ENCODE measurements at regions not wholly inside any gene's neighbourhood (a gene's known extent, or its start where the extent isn't known, plus 50 kb on each side); places are given as distances from the start of the nearest gene placed in this dataset.

DNA sequence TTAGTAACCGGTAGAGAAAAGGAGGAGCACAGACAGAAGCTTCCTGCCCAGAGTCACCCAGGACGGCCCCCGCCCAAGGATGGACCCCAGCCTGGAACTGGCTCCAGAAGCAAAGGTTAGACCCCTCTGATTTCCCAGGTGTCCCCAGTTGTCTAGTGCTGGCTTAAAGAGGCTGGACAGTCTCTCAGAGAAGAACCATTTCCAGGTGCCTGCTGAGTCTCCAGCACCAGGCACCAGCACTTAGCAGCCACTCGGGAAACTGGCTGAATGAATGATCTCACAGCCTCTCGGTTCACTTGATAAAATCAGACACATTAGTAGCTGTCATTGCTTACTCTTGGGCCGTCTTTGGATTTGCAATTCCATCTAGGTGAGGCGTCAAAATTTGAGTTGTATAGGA lies 139.7 kb upstream of the HES1 start:
- no peak for DNase-seq (ENCODE audit: low read depth in 4 of 6, low spot score in 6 of 6)
- Histone ChIP-seq H3K27ac (ENCODE audit: low read depth, low read length) (no peak overlapping the region), H3K4me3 (ENCODE audit: low read depth, low read length) (no peak overlapping the region), H3K36me3 (ENCODE audit: control insufficient read depth, insufficient read depth, low read length) (no peaks in the 10 kb centered on the region), H3K4me1 (ENCODE audit: control insufficient read depth, insufficient read depth, low read length) (peaks cover 3% of the 10 kb centered on the region), H3K27me3 (ENCODE audit: control insufficient read depth, insufficient read depth, low read length) (peaks cover 2% of the 10 kb centered on the region), H3K9me3 (ENCODE audit: control insufficient read depth, insufficient read depth, low read length) (no peaks in the 10 kb centered on the region)
- WGBS (ENCODE audit: insufficient coverage) = 76% methylated on average over 6 of the region's 7 CpGs

GRCh38 chr3:193996641-193997089 lies 139.3 kb upstream of the HES1 start:
- DNase-seq (ENCODE audit: low read depth in 4 of 6, low spot score in 6 of 6) = no peak
- peaks cover 3% of the 10 kb centered on the region for H3K4me1 ChIP-seq (ENCODE audit: control insufficient read depth, insufficient read depth, low read length)
- H3K27ac ChIP-seq (ENCODE audit: low read depth, low read length) = no peak overlapping the region
- no peaks in the 10 kb centered on the region for H3K36me3 ChIP-seq (ENCODE audit: control insufficient read depth, insufficient read depth, low read length)
- H3K4me3 ChIP-seq (ENCODE audit: low read depth, low read length) = no peak overlapping the region
- no peaks in the 10 kb centered on the region for H3K9me3 ChIP-seq (ENCODE audit: control insufficient read depth, insufficient read depth, low read length)
- WGBS (ENCODE audit: insufficient coverage) = 93% methylated on average over 5 of the region's 6 CpGs
- peaks cover 2% of the 10 kb centered on the region for H3K27me3 ChIP-seq (ENCODE audit: control insufficient read depth, insufficient read depth, low read length)

- Histone ChIP-seq H3K27me3 (ENCODE audit: control insufficient read depth, insufficient read depth, low read length) (peaks cover 2% of the 10 kb centered on the region), H3K9me3 (ENCODE audit: control insufficient read depth, insufficient read depth, low read length) (no peaks in the 10 kb centered on the region), H3K27ac (ENCODE audit: low read depth, low read length) (no peak overlapping the region), H3K4me3 (ENCODE audit: low read depth, low read length) (no peak overlapping the region), H3K4me1 (ENCODE audit: control insufficient read depth, insufficient read depth, low read length) (peaks cover 8% of the 10 kb centered on the region), H3K36me3 (ENCODE audit: control insufficient read depth, insufficient read depth, low read length) (no peaks in the 10 kb centered on the region)
- DNase-seq (ENCODE audit: low read depth in 4 of 6, low spot score in 6 of 6) = no peak
- 76% methylated on average over 8 of the region's 12 CpGs for WGBS (ENCODE audit: insufficient coverage)
Observed at GRCh38 chr3:193997228-193998122, 138.5 kb upstream of the HES1 start.

DNA sequence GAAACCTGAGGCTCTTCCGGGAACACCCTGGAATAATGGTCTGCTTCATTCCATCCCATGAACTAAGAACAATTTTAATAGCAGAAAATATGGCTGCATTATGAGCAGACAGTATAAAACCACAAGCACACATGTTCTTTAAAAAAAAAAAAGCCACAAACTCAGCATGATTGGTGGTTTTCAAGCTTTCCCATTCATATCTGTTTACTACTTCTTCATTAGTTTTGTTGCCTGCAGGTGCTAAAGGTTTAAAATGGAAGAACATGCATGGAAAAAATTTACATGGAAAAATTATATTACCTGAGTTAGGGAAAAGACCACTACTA lies 137.9 kb upstream of the HES1 start:
- H3K9me3 ChIP-seq (ENCODE audit: control insufficient read depth, insufficient read depth, low read length) = no peaks in the 10 kb centered on the region
- no CpG with 5 or more reads among the region's 1 CpG for WGBS (ENCODE audit: insufficient coverage)
- no peak overlapping the region for H3K4me3 ChIP-seq (ENCODE audit: low read depth, low read length)
- DNase-seq (ENCODE audit: low read depth in 4 of 6, low spot score in 6 of 6) = no peak
- H3K4me1 ChIP-seq (ENCODE audit: control insufficient read depth, insufficient read depth, low read length) = peaks cover 13% of the 10 kb centered on the region
- no peaks in the 10 kb centered on the region for H3K36me3 ChIP-seq (ENCODE audit: control insufficient read depth, insufficient read depth, low read length)
- H3K27me3 ChIP-seq (ENCODE audit: control insufficient read depth, insufficient read depth, low read length) = peaks cover 4% of the 10 kb centered on the region
- no peak overlapping the region for H3K27ac ChIP-seq (ENCODE audit: low read depth, low read length)

- H3K27me3 ChIP-seq (ENCODE audit: control insufficient read depth, insufficient read depth, low read length) = peaks cover 10% of the 10 kb centered on the region
- H3K4me3 ChIP-seq (ENCODE audit: low read depth, low read length) = no peak overlapping the region
- H3K36me3 ChIP-seq (ENCODE audit: control insufficient read depth, insufficient read depth, low read length) = no peaks in the 10 kb centered on the region
- H3K27ac ChIP-seq (ENCODE audit: low read depth, low read length) = no peak overlapping the region
- peaks cover 19% of the 10 kb centered on the region for H3K4me1 ChIP-seq (ENCODE audit: control insufficient read depth, insufficient read depth, low read length)
- no peak for DNase-seq (ENCODE audit: low read depth in 4 of 6, low spot score in 6 of 6)
- WGBS (ENCODE audit: insufficient coverage) = 89% methylated on average over 8 of the region's 12 CpGs
- H3K9me3 ChIP-seq (ENCODE audit: control insufficient read depth, insufficient read depth, low read length) = no peaks in the 10 kb centered on the region
Observed at GRCh38 chr3:193998628-193999195, 137.2 kb upstream of the HES1 start.

DNA sequence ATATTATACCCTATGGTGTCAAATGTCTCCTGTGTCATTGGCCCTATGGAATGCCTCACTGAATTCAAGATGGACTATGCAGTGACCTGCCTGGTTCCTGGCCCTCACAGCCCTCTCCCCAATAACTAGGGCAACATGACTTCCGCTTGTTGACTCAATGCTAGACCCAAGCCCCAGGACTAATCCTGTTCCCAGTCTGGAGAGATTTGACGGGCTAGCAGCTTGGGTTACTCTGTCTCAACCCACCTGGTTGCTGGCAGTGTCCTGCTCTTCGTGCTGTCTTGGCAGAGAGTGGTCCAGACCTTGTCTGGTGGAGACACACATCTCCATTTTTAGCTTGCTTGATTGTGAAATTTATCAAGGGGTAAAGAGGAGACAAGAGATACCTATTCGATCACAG lies 135.8 kb upstream of the HES1 start:
- Histone ChIP-seq H3K4me3 (ENCODE audit: low read depth, low read length) (no peak overlapping the region), H3K36me3 (ENCODE audit: control insufficient read depth, insufficient read depth, low read length) (no peaks in the 10 kb centered on the region), H3K27me3 (ENCODE audit: control insufficient read depth, insufficient read depth, low read length) (peaks cover 12% of the 10 kb centered on the region), H3K9me3 (ENCODE audit: control insufficient read depth, insufficient read depth, low read length) (no peaks in the 10 kb centered on the region), H3K27ac (ENCODE audit: low read depth, low read length) (no peak overlapping the region), H3K4me1 (ENCODE audit: control insufficient read depth, insufficient read depth, low read length) (peaks cover 25% of the 10 kb centered on the region)
- WGBS (ENCODE audit: insufficient coverage) = 100% methylated on average over 3 of the region's 4 CpGs
- DNase-seq (ENCODE audit: low read depth in 4 of 6, low spot score in 6 of 6) = no peak

GRCh38 chr3:194000712-194001111 lies 135.2 kb upstream of the HES1 start:
- DNase-seq (ENCODE audit: low read depth in 4 of 6, low spot score in 6 of 6) = no peak
- WGBS (ENCODE audit: insufficient coverage) = 0% methylated on average over 1 of the region's 4 CpGs
- H3K9me3 ChIP-seq (ENCODE audit: control insufficient read depth, insufficient read depth, low read length) = no peaks in the 10 kb centered on the region
- peaks cover 25% of the 10 kb centered on the region for H3K4me1 ChIP-seq (ENCODE audit: control insufficient read depth, insufficient read depth, low read length)
- no peak overlapping the region for H3K4me3 ChIP-seq (ENCODE audit: low read depth, low read length)
- H3K27ac ChIP-seq (ENCODE audit: low read depth, low read length) = no peak overlapping the region
- H3K36me3 ChIP-seq (ENCODE audit: control insufficient read depth, insufficient read depth, low read length) = no peaks in the 10 kb centered on the region
- H3K27me3 ChIP-seq (ENCODE audit: control insufficient read depth, insufficient read depth, low read length) = peaks cover 12% of the 10 kb centered on the region

DNA sequence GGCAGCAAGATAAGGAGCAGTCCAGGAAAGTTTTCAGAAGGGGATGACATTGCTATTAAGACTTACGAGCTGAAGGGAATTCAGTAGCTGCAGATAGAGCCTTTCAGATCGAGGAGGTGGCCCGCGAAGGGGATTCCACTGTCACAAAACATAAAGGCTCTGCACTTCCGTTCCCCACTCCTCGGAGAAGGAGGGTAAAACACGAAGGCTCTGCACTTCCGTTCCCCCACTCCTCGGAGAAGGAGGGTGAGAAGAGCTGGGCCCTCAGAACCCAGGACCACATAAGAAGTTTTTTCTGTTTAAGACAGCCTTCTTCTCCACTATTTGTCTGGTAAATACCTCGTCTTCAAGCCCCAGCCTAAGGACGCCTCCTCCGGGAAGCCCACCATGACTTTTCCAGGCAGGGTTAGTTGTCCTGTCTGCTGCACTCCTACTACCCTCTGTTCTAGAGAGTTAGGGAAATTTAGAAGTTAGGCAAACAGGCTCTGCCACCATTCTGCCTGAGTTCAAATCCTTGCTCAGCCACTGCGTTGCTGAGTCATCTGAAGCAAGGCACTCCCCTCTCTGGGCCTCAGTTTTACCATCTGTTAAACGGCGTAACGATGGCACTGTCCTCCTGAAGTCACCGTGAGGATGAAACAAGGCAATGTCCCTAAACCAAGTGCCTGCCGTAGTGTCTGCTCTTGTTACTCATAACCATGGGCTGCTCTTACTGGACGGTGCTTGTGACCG lies 134.1 kb upstream of the HES1 start:
- H3K4me3 ChIP-seq (ENCODE audit: low read depth, low read length) = no peak overlapping the region
- H3K27me3 ChIP-seq (ENCODE audit: control insufficient read depth, insufficient read depth, low read length) = peaks cover 10% of the 10 kb centered on the region
- 86% methylated on average over 16 of the region's 20 CpGs for WGBS (ENCODE audit: insufficient coverage)
- H3K4me1 ChIP-seq (ENCODE audit: control insufficient read depth, insufficient read depth, low read length) = peaks cover 25% of the 10 kb centered on the region
- no peaks in the 10 kb centered on the region for H3K9me3 ChIP-seq (ENCODE audit: control insufficient read depth, insufficient read depth, low read length)
- no peak for DNase-seq (ENCODE audit: low read depth in 4 of 6, low spot score in 6 of 6)
- no peaks in the 10 kb centered on the region for H3K36me3 ChIP-seq (ENCODE audit: control insufficient read depth, insufficient read depth, low read length)
- no peak overlapping the region for H3K27ac ChIP-seq (ENCODE audit: low read depth, low read length)

GRCh38 chr3:194003114-194004057 lies 132.6 kb upstream of the HES1 start:
- Histone ChIP-seq H3K9me3 (ENCODE audit: control insufficient read depth, insufficient read depth, low read length) (no peaks in the 10 kb centered on the region), H3K4me1 (ENCODE audit: control insufficient read depth, insufficient read depth, low read length) (peaks cover 22% of the 10 kb centered on the region), H3K27ac (ENCODE audit: low read depth, low read length) (peak overlapping the region; percentile 22), H3K36me3 (ENCODE audit: control insufficient read depth, insufficient read depth, low read length) (no peaks in the 10 kb centered on the region), H3K4me3 (ENCODE audit: low read depth, low read length) (peak overlapping the region; percentile 42), H3K27me3 (ENCODE audit: control insufficient read depth, insufficient read depth, low read length) (peaks cover 10% of the 10 kb centered on the region)
- WGBS (ENCODE audit: insufficient coverage) = 13% methylated on average over 57 of the region's 58 CpGs
- DNase-seq (ENCODE audit: low read depth in 4 of 6, low spot score in 6 of 6) = peak in 3 of 6 donors; percentile 24 to 80 (median 76)
